Stimulated activated CD4-positive, alpha-beta T cell treated with anti-CD3 and anti-CD28 coated beads, Interleukin-12 subunit alpha, Interleukin-12 subunit beta, amount 100 ng/mL, for 4 hours (primary cell): ENCODE measurements at regions not wholly inside any gene's neighbourhood (a gene's known extent, or its start where the extent isn't known, plus 50 kb on each side); places are given as distances from the start of the nearest gene placed in this dataset.

Experiments
- DNase-seq: peaks from one replicate; pipeline ENCODE4 v3.0.0-alpha.2; 2020

DNA sequence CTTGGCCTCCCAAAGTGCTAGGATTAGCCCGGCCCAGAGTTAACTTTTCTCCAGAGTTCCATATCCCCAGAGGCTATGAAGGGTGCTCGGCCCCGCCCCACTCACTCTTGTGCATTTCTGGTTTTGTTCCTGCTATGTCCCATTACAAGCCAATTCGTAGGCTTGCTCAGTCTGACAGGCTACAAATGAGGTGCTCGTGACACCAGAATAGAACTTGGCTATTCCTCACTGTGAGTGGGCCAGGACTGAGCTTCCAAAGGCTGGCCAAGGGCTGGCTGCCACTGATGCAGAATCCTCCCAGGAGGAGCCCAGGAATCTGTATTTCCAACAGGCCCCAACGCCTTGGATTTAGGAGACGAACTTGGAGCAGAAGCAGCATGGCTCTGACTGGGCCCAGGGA lies 282.7 kb upstream of the C2CD4B start:
- no peak for DNase-seq

DNA sequence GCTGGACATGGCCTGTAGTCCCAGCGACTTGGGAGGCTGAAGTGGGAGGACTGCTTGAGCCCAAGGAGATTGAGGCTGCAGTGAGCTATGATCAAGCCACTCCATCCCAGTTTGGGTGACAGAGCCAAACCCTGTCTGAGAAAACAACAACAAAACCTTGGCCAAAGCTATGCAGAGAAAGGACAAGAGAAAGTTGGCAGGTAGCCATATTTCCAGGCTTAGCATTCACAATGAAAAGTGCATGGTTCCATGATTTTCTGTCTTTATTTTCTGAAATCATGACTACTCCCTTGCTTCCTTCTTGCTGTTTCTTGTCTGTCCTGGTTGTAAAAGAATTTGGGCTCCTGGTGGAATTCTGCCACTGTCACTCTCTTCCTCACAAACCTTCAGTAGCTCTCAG lies 284.6 kb upstream of the C2CD4B start:
- no peak for DNase-seq

DNA sequence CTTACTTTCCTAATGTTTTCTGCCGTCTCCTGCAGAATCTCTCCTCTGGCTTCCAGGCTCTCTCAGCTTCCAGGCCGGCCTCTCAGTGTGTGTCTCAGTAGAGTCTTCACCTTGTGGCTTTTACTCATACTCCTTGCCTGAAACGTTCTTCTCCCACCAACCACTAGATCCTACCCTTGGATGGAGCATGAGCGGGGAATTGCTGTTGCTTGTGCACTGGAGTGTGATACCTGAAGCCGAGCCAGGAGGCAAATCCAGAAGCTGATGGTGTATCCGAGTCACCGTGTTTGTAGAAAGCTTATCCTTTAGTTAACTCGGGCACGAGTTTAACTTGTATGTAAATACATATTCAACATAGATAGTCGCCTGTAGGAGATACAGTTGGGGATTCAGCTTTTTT lies 285.0 kb upstream of the C2CD4B start:
- DNase-seq, result no peak

DNA sequence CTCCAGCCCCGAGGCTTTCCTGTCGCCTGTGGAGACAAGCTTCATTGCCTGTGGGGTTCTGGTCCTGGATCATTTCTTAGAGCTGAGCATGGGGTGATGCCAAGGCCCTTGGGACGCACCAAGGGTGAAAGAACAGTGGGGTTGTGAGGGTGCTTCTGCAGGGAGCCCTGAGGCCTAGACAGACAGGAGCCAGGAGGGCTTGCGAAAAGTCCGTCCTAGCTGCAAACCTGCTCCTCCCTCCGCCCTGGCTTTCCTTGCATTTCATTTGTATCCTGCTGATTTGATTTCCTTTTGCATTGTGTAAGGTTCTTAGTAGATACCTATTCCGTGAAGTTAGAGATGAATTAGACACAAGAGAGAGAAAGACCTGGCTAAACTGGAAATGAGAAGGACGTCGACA lies 286.9 kb upstream of the C2CD4B start:
- DNase-seq, result no peak

DNA sequence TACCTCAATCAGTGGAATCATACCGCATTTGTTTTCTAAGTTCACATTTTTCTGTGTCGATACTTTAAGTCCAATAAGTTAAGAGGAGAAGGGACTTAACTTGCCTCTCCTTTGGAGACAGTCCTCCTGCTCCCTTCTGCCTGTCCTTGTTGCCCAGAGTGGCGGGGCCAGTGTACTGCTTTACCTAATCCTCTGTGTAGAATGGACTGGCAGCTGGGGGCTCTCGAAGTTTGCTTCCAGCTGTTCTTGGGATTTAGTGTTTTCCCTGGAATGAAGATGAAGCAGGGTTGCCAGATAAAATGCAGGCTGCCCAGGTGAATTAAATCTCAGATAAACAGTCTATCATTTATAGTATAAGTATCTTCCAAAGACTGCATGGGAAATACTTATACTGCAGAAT lies 287.6 kb upstream of the C2CD4B start:
- no peak for DNase-seq

DNA sequence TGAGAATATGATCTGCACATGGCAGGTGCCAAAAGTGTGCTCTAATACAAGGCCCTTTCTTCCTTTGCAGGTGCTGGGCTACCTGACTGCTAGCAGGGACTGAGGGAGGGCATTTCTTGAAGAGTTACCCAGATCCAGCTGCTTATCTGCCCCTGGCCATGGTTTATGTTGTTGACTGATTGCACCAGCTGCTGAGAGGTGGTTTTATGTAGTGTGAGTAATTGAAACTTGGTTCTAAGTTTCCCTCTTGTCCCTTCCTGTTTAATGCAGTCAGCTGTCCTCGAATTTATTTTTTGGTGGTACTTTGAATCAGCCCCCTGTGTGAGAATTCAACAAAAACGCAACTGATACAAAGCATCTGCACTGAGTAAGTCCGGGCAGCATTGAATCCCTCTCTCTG lies 288.3 kb upstream of the C2CD4B start:
- no peak for DNase-seq

DNA sequence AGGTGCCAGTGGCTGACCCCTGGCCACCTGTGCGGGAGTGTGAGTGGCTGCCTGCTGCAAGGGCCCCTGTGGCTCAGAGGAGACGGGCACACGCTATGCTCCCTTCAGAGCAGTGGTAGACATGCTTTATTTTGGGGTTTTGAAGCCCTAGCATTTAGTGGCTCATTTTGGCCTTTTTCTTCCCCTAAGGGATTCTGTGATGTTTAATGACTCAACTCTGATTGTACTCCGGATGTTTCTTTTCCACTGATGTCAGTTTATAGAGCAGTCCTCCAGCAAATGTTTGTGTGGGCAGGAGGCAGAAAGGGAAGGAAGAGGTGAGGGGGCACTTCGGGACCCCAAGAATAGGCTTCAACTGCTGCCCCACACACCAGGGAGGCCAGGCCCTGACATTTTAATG lies 288.9 kb upstream of the C2CD4B start:
- no peak for DNase-seq

DNA sequence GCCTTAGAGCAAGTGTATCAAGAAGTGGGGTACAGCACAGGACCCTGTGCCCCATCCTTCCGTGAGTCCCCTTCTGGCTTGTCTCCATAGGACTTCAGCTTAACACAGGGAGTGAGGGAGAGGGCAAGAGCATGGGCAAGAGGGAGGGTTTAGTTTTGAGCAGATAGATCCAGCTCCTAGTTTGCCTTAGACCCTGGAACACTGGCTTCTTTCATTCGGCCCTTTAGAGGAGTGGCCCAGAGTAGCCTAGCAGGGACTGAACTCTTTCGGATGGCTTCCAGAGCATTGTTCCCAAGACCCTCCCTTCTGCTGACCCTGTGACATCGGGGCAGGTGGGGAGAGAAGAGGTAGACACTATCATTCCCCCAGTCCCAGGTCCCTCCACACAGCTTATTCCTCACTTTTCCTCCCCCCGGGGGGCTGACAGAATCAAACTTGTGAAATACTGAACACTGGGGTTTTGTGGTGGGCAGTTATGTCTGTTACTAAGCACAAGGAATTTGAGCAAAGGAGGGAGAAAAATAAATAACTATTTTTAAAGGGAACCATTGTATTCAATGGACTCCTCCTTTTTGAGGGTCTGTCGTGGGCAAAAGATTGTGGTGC lies 289.6 kb upstream of the C2CD4B start:
- DNase-seq, result no peak

DNA sequence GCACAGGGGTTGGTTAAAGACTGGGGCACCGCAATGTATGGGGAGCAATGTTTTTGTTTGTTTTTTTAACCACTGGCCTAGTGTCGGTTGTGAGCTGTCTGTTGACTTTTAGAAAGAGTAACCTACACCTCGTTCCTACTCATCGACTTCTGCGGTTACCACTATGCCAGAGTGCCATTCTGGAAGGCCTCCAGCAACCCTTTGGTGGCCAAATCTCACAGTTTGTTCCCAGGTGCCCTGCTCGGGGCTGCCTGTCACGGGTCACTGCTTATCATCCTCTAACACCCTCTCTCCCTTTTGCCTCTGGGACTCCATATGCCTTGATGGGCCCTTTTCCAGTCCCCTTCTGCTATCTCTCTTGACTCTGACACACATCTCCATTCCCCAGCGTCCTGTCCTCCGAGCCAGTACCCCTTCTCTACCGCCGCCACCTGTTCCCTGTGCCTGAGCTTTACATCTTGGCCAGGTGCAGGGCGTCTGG lies 290.4 kb upstream of the C2CD4B start:
- DNase-seq, result no peak

DNA sequence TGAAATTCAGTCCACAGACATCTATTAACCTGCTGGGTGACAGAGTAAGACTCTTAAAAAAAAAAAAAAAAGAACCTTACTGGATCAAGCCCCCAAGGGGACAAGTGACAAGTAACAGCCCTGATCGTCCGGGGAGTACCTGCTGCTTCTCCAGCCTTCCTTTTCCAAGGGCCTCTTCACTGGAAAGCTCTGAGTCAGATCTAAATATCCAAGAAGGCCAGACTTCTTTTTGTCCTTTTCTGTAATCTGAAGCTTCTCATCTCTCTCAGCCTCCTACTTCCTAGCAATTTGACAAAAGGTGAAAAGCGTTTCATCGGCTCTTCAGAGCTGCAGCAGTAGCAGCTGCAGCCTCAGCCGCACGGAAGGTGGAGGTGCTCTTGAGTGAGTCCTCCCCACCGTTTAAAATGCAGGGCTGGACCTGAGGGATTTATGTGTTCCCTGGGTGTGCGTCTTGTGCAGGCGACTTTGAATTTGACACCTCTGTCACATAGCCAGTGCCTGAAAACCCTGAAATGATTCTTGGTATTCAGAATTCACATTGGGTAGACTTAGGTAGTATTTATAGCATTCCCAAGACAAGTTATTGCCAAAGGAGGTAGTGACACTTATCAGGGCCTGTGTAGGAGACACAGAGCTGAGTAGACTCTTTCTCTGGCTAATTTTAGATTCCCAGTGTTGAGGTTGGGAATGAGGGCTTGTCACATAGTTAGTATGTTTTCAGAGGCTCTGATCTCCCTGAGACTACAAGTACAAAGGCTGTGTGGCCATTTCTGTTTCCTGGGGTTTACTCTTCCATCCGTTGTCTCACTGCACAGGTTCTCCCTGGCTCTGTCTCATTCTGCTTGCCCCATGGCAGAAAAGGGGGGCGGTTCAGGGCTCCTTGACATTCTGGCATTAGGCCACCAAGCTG lies 291.2 kb upstream of the C2CD4B start:
- DNase-seq, result no peak

DNA sequence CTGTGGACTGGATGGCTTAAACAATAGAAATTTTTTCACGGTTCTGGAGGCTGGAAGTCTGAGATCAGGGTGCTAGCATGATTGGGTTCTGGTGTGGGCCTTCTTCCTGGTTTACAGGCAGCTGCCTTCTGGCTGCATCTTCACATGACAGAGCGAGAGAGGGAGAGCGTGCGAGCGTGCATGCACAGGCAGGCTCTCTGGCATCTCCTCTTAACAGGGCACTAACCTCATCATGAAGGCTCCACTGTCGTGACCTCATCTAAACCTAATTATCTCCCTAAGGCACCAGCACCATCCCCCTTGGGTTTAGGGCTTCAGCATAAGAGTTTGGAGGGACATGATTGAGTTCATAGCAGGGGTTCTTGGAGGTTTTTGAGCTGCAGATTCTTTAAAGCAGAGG lies 292.0 kb upstream of the C2CD4B start:
- no peak for DNase-seq

DNA sequence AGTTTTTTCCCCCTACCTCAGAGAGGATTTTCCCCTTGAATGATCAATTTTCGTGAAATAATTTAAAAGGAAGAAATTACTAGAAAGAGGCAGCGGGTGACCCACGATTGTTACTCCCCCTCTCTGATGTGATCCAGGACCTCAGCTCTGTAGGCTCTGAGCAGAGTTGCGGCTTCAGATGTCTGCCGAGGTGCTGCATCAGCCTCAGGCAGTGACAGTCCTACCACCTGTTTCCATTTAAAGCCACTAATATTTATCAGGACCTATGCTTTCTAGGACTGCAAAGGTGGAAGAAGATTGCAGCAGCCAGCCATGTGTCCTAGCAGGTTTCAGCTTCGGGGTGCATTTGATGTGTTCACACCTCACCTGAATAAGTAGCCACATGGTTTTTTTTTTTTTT lies 294.8 kb upstream of the C2CD4B start:
- DNase-seq, result no peak

DNA sequence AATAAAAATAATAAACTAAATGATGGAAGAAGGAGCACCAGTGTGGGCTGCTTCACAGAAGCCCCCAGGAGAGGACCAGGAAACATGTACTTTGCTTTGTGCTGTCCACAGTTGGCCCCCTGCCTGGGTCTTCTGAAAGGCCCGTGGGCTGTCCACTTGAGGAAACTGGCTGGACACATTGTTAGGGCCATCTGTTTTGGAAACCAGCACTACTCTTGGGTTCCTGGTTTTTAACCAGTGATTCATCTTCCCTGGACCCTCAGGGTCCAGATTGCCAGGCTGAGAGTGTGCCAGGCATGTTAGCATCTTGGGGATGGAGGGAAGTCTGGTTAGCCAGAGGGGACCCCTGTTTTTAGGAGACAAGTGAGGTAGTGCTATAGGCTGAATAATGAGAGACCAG lies 297.2 kb upstream of the C2CD4B start:
- no peak for DNase-seq

DNA sequence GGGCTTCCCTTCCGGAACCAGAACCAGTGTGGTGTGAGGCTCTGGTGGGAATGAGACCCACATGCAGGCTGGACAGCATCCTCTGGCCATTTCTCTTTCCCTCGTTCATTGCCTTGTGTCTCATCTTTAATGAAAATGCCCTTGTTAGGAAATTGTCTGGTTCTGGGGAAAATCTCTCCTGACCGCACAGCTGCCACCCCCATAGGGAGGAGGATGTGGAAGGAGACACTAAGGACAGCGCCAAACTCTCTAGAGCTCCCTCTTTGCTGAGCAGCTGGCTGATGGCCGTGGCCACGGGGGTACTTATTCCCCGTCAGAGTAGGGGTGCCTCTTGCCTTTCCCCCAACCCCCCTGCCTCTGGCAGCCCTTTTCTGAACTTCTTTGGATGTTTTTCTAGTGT lies 297.6 kb upstream of the C2CD4B start:
- no peak for DNase-seq

DNA sequence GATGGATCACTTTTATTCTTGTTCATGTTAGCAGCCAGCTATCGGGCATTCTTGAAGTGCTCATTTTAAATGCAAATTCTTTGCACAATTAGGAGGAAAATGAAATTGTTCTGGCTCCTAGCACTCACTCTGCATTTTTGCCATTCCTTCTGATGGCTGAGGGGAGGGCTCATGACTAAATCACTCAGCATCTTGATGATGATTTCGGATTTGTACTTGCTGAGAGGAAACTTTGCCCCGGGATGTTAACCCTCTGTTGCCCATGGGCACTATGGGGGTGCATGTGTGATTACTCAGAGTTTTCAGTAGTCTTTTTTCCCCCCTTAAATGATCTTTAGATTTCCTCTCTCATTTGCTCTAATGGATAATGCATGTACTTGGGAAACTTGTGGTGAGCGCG lies 299.6 kb upstream of the C2CD4B start:
- no peak for DNase-seq

DNA sequence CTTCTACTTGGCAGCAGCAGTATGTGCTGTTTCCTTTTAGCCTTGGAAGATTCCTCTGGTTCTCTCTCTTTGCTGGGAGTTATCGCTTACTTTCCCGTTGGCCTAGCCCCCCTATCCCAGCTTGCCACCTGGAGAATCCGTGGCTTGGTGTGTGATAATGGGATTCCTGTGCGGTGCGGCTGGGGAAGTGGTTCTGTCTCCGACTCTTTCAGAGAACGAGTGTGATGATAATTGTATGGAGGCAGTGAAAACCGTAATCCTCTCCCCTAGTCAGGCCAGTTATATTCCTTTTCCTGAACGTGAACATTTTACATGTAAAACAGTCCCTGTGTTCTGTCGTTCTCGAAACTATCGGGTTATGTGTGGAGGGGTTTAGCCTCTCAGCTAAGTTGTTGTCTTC lies 300.1 kb upstream of the C2CD4B start:
- no peak for DNase-seq

DNA sequence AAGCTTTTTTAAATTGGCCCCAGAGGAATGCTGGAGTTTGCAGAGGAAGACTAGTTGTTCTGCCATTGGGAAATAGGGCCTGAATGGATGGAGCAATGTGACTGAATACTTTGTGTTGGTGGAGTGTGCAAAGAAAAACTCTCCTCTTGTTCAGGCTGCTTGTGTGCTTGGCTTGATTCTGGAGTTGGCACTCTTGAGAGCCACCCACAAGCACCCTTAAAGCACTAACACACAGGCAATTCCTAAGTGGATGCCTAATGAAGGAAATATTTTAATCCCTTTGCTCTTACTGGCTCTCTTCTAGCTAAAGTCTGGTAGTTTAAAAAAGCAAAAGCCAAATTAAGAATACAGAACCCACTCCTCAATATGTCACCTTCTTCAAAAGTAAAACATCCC lies 304.4 kb upstream of the C2CD4B start:
- no peak for DNase-seq

DNA sequence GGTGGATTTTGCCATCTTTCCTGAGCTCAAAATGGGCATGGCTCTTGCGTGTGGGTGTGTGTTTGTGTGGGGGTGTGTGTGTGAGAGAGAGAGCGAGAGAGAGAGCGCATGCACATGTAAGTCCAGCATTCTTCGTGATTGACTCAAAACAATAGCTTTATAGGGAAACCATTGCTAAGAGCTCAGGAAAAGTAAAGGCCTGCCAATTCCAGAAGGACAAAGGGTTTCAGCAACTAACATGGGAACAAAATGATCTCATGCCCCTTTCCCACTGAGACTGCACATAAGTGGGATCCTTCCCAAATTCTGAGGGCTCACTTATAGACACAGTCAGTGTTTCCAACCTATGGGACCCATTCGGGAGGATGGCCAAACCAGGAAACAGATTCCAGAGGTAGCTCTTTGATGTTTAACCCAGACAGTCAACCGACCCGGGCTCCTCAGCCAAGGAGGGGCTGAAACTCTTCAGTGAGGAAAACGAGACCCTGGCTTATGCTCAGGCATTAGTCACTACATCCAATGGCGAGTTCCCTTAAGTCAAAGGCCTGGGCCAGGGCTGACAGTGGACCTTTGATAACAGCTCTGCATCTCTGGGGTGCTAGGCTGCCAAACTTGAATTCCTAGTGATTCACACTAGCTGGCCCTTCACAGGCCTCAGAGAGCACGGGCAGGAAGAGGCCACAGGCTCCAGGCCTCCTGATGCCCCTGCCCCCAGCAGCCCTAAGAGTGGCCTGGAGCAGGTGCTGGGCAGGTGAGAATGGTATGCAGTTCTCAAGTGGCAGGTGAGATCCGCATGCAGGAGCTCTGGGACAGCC lies 305.0 kb upstream of the C2CD4B start:
- DNase-seq, result no peak

DNA sequence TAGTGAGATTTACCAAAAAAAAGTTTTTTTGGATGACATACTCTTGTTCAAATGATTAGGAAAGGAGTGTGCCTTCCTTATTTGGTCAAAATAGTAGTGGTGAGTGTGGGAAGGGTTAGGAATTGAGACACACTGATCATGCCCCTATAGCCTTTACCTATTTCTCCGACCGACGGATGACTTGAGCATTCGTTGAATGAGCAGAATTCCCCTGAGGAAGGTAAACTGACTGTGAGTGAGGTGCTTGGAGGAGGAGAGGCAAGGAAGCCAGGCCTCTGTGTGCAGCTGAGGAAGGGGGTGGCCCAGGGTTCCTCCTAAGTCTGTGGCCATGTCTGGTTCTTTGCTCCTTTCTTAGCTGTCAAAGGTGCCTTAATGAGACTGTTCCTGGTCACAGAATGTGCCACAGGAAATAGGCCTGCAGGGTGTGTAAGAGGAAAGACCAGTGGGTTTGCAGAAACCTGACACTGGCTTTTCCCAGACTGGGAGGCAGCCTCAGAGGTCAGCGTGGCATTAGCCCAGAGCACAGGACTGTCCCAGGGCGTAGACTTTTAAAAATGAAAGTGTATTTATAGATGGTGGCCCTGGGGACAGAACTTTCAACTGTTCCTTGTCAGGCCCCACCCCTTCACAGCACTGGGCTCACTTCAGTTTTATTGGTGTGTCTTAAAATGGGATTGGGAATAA lies 307.7 kb upstream of the C2CD4B start:
- DNase-seq, result no peak

DNA sequence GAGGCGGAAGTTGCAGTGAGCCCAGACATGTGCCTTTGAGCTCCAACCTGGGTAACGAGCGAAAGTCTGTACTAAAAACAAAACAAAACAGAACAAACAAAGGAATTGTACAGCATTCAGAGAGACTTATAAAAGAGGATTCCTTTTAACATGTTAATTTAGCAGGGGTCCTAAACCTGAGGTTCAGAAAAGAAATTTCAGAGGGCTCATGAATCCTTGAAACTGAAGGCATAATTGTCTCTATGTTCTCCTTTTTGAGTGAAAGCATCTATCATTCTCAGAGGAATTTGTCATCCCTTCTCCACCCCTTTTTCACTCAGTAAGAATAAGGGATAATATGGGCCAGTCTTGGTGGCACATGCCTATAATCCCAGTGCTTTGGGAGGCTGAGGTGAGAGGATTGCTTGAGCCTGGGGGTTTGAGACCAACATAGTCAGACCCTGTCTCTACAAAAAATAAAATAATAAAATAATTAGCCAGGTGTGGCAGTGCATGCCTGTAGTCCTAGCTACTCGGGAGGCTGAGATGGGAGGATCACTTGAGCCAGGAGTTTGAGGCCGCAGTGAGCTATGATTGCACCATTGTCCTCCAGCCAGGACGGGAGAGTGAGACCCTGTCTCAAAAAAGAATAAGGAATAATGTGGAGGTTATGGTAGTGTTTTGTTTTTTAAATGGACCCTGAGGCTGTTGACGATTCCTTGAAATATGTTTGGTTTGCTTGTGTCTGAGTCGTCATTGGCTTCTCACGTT lies 309.1 kb upstream of the C2CD4B start:
- DNase-seq, result no peak

DNA sequence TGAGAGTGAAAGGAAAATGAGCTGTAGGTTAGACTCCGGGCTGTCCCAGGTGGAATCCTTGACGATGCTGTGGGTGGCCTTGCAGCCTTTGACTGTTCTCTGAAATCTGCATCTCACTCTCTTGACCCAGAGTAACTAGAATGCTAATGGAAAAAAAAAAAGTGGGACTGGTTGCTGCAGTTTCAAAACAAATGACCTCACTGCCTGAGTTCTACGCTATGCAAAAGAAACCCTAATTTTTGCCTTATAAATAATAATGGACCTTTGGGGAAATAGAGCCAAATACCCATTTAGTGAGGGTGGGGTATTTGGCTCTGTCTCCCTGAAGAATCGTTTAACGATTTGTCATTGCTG lies 309.7 kb upstream of the C2CD4B start:
- no peak for DNase-seq

DNA sequence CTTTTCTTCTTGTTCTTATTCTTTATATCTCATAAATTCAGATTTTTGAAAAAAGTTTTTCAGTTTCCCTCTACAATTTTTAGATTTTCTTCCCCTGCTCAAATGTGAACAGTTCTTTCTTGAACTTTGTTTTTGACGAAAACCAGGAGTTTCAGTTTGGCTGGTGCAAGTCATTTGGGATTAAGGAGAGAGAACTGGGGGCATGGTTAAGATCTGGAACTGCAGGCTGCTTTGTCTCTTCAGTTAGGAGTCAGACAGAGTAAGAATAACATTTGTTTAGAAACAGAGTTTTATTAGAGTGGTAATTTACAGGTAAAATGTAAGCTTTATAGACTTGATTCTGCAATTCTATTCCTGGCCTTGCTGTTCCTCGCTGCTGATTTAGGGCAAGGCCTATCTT lies 310.5 kb upstream of the C2CD4B start:
- no peak for DNase-seq

DNA sequence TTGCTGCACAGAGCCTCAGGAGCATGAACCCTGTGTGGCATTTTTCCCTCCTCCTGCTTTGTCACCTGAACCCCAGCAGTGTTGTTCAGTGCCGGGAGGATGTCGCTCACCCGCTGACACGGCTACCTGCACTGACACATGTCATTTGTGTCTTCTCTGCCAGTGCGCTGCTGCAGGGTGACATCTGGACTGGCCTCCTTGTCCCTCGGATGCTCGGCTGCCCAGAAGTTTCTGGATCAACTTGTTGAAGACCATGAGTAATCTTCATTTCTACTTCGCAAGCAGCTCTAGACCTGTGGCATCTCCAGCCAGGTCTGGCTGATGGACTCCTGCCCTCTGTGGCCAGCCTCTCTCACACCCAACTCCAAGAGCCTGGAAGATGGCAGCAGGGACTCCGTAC lies 311.1 kb upstream of the C2CD4B start:
- DNase-seq, result no peak
